SU-DHL-6 (cell line): ENCODE measurements at regions not wholly inside any gene's neighbourhood (a gene's known extent, or its start where the extent isn't known, plus 50 kb on each side); places are given as distances from the start of the nearest gene placed in this dataset.

Source experiments
- H2AFZ ChIP-seq: fragments of 200-600 bp; sonication (generic); 2 replicates; pipeline ENCODE4 v1.6.1; 2014; ENCODE audit warnings: low read depth, mild to moderate bottlenecking, moderate library complexity, mixed read lengths, antibody characterized with exemption, low read length; ENCODE audit not compliant: severe bottlenecking
- H3F3A ChIP-seq: fragments of 200-600 bp; shearing (Covaris generic); 2 replicates; pipeline ENCODE4 v1.6.0; 2016; ENCODE audit warnings: antibody characterized with exemption, mild to moderate bottlenecking; ENCODE audit not compliant: insufficient read depth
- H3K27ac ChIP-seq: fragments of 200-600 bp; sonication (generic); 2 replicates; pipeline ENCODE4 v1.5.1; 2016; ENCODE audit warnings: low read depth, mild to moderate bottlenecking, low read length, moderate library complexity, mixed read lengths
- H3K27me3 ChIP-seq: fragments of 200-600 bp; sonication (generic), shearing (Covaris generic); 2 replicates; pipeline ENCODE4 v1.6.0; 2014; ENCODE audit warnings: mild to moderate bottlenecking, low read length
- H3K36me3 ChIP-seq: fragments of 200-600 bp; sonication (generic); 2 replicates; pipeline ENCODE4 v1.6.1; 2014; ENCODE audit warnings: mild to moderate bottlenecking, low read length, mixed read lengths
- H3K4me2 ChIP-seq: fragments of 300-600, 200-600 bp; shearing (Covaris generic), sonication (generic); 2 replicates; pipeline ENCODE4 v1.6.0; 2014; ENCODE audit warnings: low read length, low read depth, mild to moderate bottlenecking; ENCODE audit not compliant: poor library complexity, severe bottlenecking
- H3K4me3 ChIP-seq: fragments of 200-600 bp; sonication (generic); 2 replicates; pipeline ENCODE4 v1.5.1; 2014; ENCODE audit warnings: antibody characterized with exemption, low read length, mild to moderate bottlenecking, mixed read lengths; ENCODE audit not compliant: insufficient read depth, poor library complexity, severe bottlenecking
- H3K79me2 ChIP-seq: fragments of 200-600 bp; sonication (generic); 2 replicates; pipeline ENCODE4 v1.6.1; 2014; ENCODE audit warnings: mild to moderate bottlenecking, low read length, moderate library complexity; ENCODE audit not compliant: insufficient read depth
- H3K9ac ChIP-seq: fragments of 200-600 bp; sonication (generic); 2 replicates; pipeline ENCODE4 v1.7.0; 2014; ENCODE audit warnings: mild to moderate bottlenecking, low read length
- H3K9me2 ChIP-seq: fragments of 200-600 bp; sonication (generic); replicated peaks from 2 replicates; pipeline ENCODE4 v1.6.1; 2014; ENCODE audit warnings: low read length; ENCODE audit not compliant: insufficient read depth
- H3K9me3 ChIP-seq: fragments of 200-600 bp; sonication (generic); 2 replicates; pipeline ENCODE4 v1.6.1; 2014; ENCODE audit warnings: low read length, mixed read lengths; ENCODE audit not compliant: insufficient read depth
- H4K20me1 ChIP-seq: fragments of 200-600 bp; sonication (generic); 2 replicates; pipeline ENCODE4 v1.6.1; 2014; ENCODE audit warnings: low read depth, mild to moderate bottlenecking, antibody characterized with exemption, low read length, moderate library complexity, mixed read lengths
- CTCF ChIP-seq: fragments of 200-600 bp; sonication (generic); IDR thresholded peaks from one replicate; pipeline ENCODE4 v1.5.1; 2017; ENCODE audit warnings: antibody characterized with exemption, mild to moderate bottlenecking, low read length, moderate library complexity; ENCODE audit not compliant: insufficient read depth, poor library complexity, severe bottlenecking
- EZH2phosphoT487 ChIP-seq: fragments of 200-600 bp; sonication (generic), shearing (Covaris generic); conservative IDR thresholded peaks from 2 replicates; pipeline ENCODE4 v1.6.1; 2018; ENCODE audit warnings: mild to moderate bottlenecking, antibody characterized with exemption, low read length, moderate library complexity, mixed read lengths

- Histone ChIP-seq H2AFZ (no peak overlapping the region), H3K27ac (no peak overlapping the region)
Measured at GRCh38 chr1:182270731-182271130, 120.9 kb downstream of the GLUL start.

GRCh38 chr1:182269097-182269496, 122.5 kb downstream of the GLUL start:
- Histone ChIP-seq H3K4me3 (no peak overlapping the region), H3K27ac (no peak overlapping the region), H3F3A (no peaks in the 10 kb centered on the region), H3K27me3 (no peaks in the 10 kb centered on the region), H3K9me3 (no peaks in the 10 kb centered on the region), H3K79me2 (no peaks in the 10 kb centered on the region), H3K9me2 (no peaks in the 10 kb centered on the region), H4K20me1 (no peaks in the 10 kb centered on the region), H3K9ac (no peak overlapping the region), H2AFZ (no peak overlapping the region), H3K4me2 (no peak overlapping the region), H3K36me3 (no peaks in the 10 kb centered on the region)
- no peak for TF ChIP-seq EZH2phosphoT487
- no peak for TF ChIP-seq CTCF

More at GRCh38 chr1:182270731-182271130, 120.9 kb downstream of the GLUL start:
- Histone ChIP-seq H3K9ac (no peak overlapping the region), H3K36me3 (no peaks in the 10 kb centered on the region), H3K9me3 (no peaks in the 10 kb centered on the region), H3K4me3 (no peak overlapping the region), H3K27me3 (no peaks in the 10 kb centered on the region), H4K20me1 (no peaks in the 10 kb centered on the region), H3K79me2 (no peaks in the 10 kb centered on the region), H3K9me2 (no peaks in the 10 kb centered on the region), H3K4me2 (no peak overlapping the region), H3F3A (no peaks in the 10 kb centered on the region)
- TF ChIP-seq CTCF (no peak), EZH2phosphoT487 (no peak)

- Histone ChIP-seq H3K79me2 (no peaks in the 10 kb centered on the region), H2AFZ (no peak overlapping the region), H3F3A (no peaks in the 10 kb centered on the region), H3K4me3 (no peak overlapping the region), H3K36me3 (no peaks in the 10 kb centered on the region), H3K9ac (no peak overlapping the region), H4K20me1 (no peaks in the 10 kb centered on the region), H3K4me2 (no peak overlapping the region), H3K9me3 (no peaks in the 10 kb centered on the region), H3K27ac (no peak overlapping the region), H3K9me2 (no peaks in the 10 kb centered on the region), H3K27me3 (no peaks in the 10 kb centered on the region)
- TF ChIP-seq EZH2phosphoT487 (no peak), CTCF (no peak)
Measured at GRCh38 chr1:182268669-182269068, 122.9 kb downstream of the GLUL start.

GRCh38 chr1:182264185-182264584, 127.4 kb downstream of the GLUL start:
- Histone ChIP-seq H3K9me3 (no peaks in the 10 kb centered on the region), H3K9me2 (no peaks in the 10 kb centered on the region), H3K4me3 (no peak overlapping the region), H3K36me3 (no peaks in the 10 kb centered on the region), H3F3A (no peaks in the 10 kb centered on the region), H3K79me2 (no peaks in the 10 kb centered on the region), H3K27me3 (no peaks in the 10 kb centered on the region), H3K27ac (no peak overlapping the region), H4K20me1 (no peaks in the 10 kb centered on the region), H2AFZ (no peak overlapping the region), H3K4me2 (no peak overlapping the region), H3K9ac (no peak overlapping the region)
- TF ChIP-seq CTCF: no peak
- no peak for TF ChIP-seq EZH2phosphoT487
